Chondrocyte (in vitro differentiated cells): ENCODE measurements at regions not wholly inside any gene's neighbourhood (a gene's known extent, or its start where the extent isn't known, plus 50 kb on each side); places are given as distances from the start of the nearest gene placed in this dataset.

Source experiments
- DNase-seq: peaks from one replicate; pipeline ENCODE4 v3.0.0; 2021; ENCODE audit warnings: mixed read lengths, low spot score
- H3K27ac Mint-ChIP-seq: one replicate; pipeline ENCODE4 v1.8.0; 2021; ENCODE audit warnings: mild to moderate bottlenecking, moderate library complexity, mixed read lengths; ENCODE audit not compliant: unreplicated experiment
- H3K27me3 Mint-ChIP-seq: 2 replicates; pipeline ENCODE4 v1.8.0; 2021; ENCODE audit warnings: low read depth, mixed read lengths
- H3K36me3 Mint-ChIP-seq: 2 replicates; pipeline ENCODE4 v1.8.0; 2021; ENCODE audit warnings: low read depth, mixed read lengths
- H3K4me1 Mint-ChIP-seq: 2 replicates; pipeline ENCODE4 v1.8.0; 2021; ENCODE audit warnings: low read depth, mild to moderate bottlenecking, mixed read lengths
- H3K4me3 Mint-ChIP-seq: one replicate; pipeline ENCODE4 v1.8.0; 2021; ENCODE audit warnings: mild to moderate bottlenecking, moderate library complexity, mixed read lengths; ENCODE audit not compliant: unreplicated experiment
- H3K9me3 Mint-ChIP-seq: 2 replicates; pipeline ENCODE4 v1.8.0; 2021; ENCODE audit warnings: low read depth, mixed read lengths
- TF ChIP-seq, protein P1 (sequence below): fragments of 200-600 bp; sonication (generic); IDR thresholded peaks from 2 replicates; pipeline ENCODE4 v1.5.0; 2021; ENCODE audit warnings: antibody characterized with exemption, mild to moderate bottlenecking, moderate library complexity

DNA sequence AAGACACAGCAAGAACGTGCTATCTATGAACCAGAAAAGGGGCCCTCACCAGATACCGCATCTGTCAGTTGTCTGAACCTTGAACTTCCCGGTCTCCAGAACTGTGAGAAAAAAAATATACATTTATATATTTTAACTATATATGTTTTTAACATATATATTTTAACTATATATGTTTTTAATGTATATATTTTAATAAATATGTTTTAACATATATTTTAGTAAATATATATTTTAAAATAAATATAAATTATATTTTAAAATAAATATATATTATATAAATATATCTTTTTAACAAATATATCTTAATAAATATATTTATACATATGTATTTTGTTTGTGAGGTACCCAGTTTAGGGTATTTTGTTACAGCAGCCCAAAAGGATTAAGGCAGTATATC lies 958.2 kb upstream of the AUTS2 start:
- Mint-ChIP-seq H3K27me3 (no peaks in the 10 kb centered on the region), H3K27ac (no peak overlapping the region), H3K9me3 (peaks cover 15% of the 10 kb centered on the region), H3K4me3 (no peak overlapping the region), H3K4me1 (no peaks in the 10 kb centered on the region), H3K36me3 (peaks cover under 1% of the 10 kb centered on the region)
- no peak for DNase-seq
- TF ChIP-seq, protein P1, sequence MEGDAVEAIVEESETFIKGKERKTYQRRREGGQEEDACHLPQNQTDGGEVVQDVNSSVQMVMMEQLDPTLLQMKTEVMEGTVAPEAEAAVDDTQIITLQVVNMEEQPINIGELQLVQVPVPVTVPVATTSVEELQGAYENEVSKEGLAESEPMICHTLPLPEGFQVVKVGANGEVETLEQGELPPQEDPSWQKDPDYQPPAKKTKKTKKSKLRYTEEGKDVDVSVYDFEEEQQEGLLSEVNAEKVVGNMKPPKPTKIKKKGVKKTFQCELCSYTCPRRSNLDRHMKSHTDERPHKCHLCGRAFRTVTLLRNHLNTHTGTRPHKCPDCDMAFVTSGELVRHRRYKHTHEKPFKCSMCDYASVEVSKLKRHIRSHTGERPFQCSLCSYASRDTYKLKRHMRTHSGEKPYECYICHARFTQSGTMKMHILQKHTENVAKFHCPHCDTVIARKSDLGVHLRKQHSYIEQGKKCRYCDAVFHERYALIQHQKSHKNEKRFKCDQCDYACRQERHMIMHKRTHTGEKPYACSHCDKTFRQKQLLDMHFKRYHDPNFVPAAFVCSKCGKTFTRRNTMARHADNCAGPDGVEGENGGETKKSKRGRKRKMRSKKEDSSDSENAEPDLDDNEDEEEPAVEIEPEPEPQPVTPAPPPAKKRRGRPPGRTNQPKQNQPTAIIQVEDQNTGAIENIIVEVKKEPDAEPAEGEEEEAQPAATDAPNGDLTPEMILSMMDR: no peak

DNA sequence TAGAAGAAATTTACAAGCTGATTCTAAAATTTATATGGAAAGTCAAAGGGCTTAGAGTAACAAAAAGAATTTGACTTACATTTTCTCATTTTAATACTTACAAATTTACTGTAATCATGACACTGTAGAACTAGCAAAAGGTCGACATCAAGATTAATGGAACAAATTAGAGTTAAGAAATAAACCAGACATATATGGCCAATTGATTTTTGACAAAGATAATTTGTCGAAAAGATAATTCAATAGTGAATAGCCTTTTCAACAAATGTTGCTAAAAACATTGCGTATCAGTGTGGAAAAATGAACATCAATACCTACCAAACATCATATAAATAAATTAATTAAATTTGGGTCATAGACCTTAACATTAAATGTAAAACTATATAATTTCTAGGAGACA lies 955.5 kb upstream of the AUTS2 start:
- peaks cover 15% of the 10 kb centered on the region for H3K9me3 Mint-ChIP-seq
- H3K4me1 Mint-ChIP-seq: no peaks in the 10 kb centered on the region
- no peak for DNase-seq
- H3K27ac Mint-ChIP-seq: no peak overlapping the region
- TF ChIP-seq, protein P1: no peak
- H3K36me3 Mint-ChIP-seq: peaks cover 1% of the 10 kb centered on the region
- H3K27me3 Mint-ChIP-seq: no peaks in the 10 kb centered on the region
- no peak overlapping the region for H3K4me3 Mint-ChIP-seq

DNA sequence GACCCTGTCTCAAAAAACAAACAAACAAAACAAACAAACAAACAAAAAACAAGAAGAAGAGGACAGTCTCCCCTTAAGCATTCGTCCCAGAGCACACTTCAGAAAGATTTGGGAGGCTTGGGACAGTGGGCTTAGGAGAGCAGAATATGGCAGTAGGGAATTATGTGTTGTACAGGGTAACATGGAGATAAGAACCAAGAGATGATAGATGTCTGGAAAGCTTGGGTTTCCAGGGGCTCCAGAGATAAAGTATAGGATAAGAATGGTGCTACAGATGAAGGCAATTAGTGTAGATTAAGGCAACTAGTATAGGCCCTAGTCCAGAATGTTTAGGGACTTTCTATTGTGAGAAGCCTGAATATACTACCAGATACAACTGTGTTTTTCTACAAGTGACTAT lies 934.9 kb upstream of the AUTS2 start:
- DNase-seq: no peak
- Mint-ChIP-seq H3K27ac (no peak overlapping the region), H3K4me3 (no peak overlapping the region), H3K36me3 (peaks cover 1% of the 10 kb centered on the region), H3K9me3 (peaks cover 3% of the 10 kb centered on the region), H3K4me1 (no peaks in the 10 kb centered on the region), H3K27me3 (peaks cover 2% of the 10 kb centered on the region)
- TF ChIP-seq, protein P1: no peak

DNA sequence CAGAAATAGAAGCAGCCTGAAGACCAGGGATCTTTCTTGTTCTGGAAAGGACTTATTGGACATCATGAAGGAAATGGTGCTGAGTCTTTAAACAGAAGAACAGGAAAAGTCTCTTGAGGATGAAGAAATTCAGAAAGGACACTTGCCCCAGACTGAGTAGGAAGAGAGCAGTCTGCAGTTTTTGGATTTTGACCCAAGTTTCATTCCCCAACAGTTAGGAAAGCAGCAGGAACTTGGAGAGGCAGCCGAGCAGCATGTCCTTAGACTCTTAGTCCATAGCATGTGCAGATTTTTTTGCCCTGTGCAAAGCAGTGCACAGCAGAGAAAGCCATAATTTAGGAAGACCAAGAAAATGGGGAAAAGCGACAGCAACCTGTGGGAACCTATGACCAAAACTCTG lies 927.2 kb upstream of the AUTS2 start:
- TF ChIP-seq, protein P1: no peak
- DNase-seq: no peak
- no peaks in the 10 kb centered on the region for H3K4me1 Mint-ChIP-seq

DNA sequence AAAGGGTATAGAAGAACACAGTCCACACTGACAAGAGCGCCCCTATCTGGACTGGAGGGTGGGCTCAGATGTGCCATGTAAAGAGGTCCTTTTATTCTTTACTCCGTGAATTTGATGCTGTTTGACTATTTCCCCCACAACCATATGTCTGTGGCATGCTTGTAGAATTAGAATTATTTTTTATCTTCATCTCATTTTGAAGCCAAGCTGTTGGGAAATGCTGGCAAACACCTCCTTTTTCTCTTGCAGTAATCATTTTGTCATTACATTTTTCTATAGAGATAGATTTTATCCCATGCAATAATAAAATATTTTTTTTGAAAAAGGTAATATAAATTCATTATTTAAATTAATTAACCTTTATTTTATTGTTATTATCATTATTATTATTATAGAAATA lies 926.6 kb upstream of the AUTS2 start:
- DNase-seq: no peak
- H3K27me3 Mint-ChIP-seq: peaks cover 2% of the 10 kb centered on the region
- H3K4me3 Mint-ChIP-seq: no peak overlapping the region
- TF ChIP-seq, protein P1: no peak
- no peak overlapping the region for H3K27ac Mint-ChIP-seq
- H3K4me1 Mint-ChIP-seq: no peaks in the 10 kb centered on the region
- no peaks in the 10 kb centered on the region for H3K36me3 Mint-ChIP-seq
- peaks cover 4% of the 10 kb centered on the region for H3K9me3 Mint-ChIP-seq

More for the DNA sequence above, 927.2 kb upstream of the AUTS2 start:
- Mint-ChIP-seq H3K36me3 (no peaks in the 10 kb centered on the region), H3K27ac (no peak overlapping the region), H3K27me3 (peaks cover 2% of the 10 kb centered on the region), H3K9me3 (peaks cover 4% of the 10 kb centered on the region), H3K4me3 (no peak overlapping the region)
